Activated CD4-positive, alpha-beta memory T cell treated with anti-CD3 and anti-CD28 coated beads, Interleukin-2, amount 10 ng/mL, durations not matched to agents 7 days and 5 days (primary cell): ENCODE measurements at regions not wholly inside any gene's neighbourhood (a gene's known extent, or its start where the extent isn't known, plus 50 kb on each side); places are given as distances from the start of the nearest gene placed in this dataset.
"Not testable (repeated sequence)": the region's sequence is repeated elsewhere in the genome, so short reads cannot be mapped to it uniquely, and the experiment has no call there.

ENCODE experiments used
- CTCF ChIA-PET: fragments of 350-600 bp; sonication (Branson Sonifier 250); formaldehyde crosslinking; loops from one replicate; lab custom pipeline; 2021; ENCODE audit warnings: antibody characterized with exemption, inconsistent platforms; lab: Charles Lee
- POLR2A ChIA-PET: fragments of 350-600 bp; sonication (Branson Sonifier 250); formaldehyde crosslinking; loops from one replicate; lab custom pipeline; 2021; ENCODE audit warnings: antibody characterized with exemption; lab: Charles Lee
- DNase-seq: peaks from one replicate; pipeline ENCODE4 v3.0.0-alpha.2; 2020
- H3K27ac Mint-ChIP-seq: one replicate; pipeline ENCODE4 v1.8.0; 2021; ENCODE audit warnings: mild to moderate bottlenecking, mixed read lengths
- H3K27me3 Mint-ChIP-seq: one replicate; pipeline ENCODE4 v1.8.0; 2021; ENCODE audit warnings: mixed read lengths
- H3K36me3 Mint-ChIP-seq: one replicate; pipeline ENCODE4 v1.8.0; 2021; ENCODE audit warnings: low read depth, mixed read lengths
- H3K4me1 Mint-ChIP-seq: one replicate; pipeline ENCODE4 v1.8.0; 2021; ENCODE audit warnings: mixed read lengths
- H3K4me3 Mint-ChIP-seq: one replicate; pipeline ENCODE4 v1.8.0; 2021; ENCODE audit warnings: mild to moderate bottlenecking, mixed read lengths
- H3K9me3 Mint-ChIP-seq: one replicate; pipeline ENCODE4 v1.8.0; 2021; ENCODE audit warnings: mixed read lengths

- ChIA-PET CTCF (no interaction called here), POLR2A (no interaction called here)
- Mint-ChIP-seq H3K36me3 (no peaks in the 10 kb centered on the region), H3K4me3 (no peak overlapping the region), H3K4me1 (no peaks in the 10 kb centered on the region), H3K9me3 (no peaks in the 10 kb centered on the region), H3K27me3 (no peaks in the 10 kb centered on the region), H3K27ac (no peak overlapping the region)
- DNase-seq, result no peak
Measured at GRCh38 chr11:89545691-89546090, 54.5 kb upstream of the NOX4 start.

- H3K36me3 Mint-ChIP-seq, CTCF ChIA-PET, DNase-seq, H3K27ac Mint-ChIP-seq, H3K4me3 Mint-ChIP-seq, H3K4me1 Mint-ChIP-seq, H3K9me3 Mint-ChIP-seq, POLR2A ChIA-PET, H3K27me3 Mint-ChIP-seq: not testable (repeated sequence)
Measured at GRCh38 chr11:89555781-89556180, 64.6 kb upstream of the NOX4 start.

GRCh38 chr11:89556731-89557707, 65.8 kb upstream of the NOX4 start:
- POLR2A ChIA-PET, H3K9me3 Mint-ChIP-seq, H3K4me3 Mint-ChIP-seq, H3K4me1 Mint-ChIP-seq, DNase-seq, H3K27ac Mint-ChIP-seq, H3K36me3 Mint-ChIP-seq, CTCF ChIA-PET, H3K27me3 Mint-ChIP-seq: not testable (repeated sequence)

GRCh38 chr11:89560598-89560997, 69.4 kb upstream of the NOX4 start:
- H3K36me3 Mint-ChIP-seq, CTCF ChIA-PET, H3K4me3 Mint-ChIP-seq, H3K27ac Mint-ChIP-seq, H3K4me1 Mint-ChIP-seq, DNase-seq, H3K9me3 Mint-ChIP-seq, H3K27me3 Mint-ChIP-seq, POLR2A ChIA-PET: not testable (repeated sequence)

- CTCF ChIA-PET, result not testable (repeated sequence)
Measured at GRCh38 chr11:89562731-89563130, 71.6 kb upstream of the NOX4 start.

GRCh38 chr11:89566972-89567371, 75.8 kb upstream of the NOX4 start:
- Mint-ChIP-seq H3K4me1 (no peaks in the 10 kb centered on the region), H3K27me3 (no peaks in the 10 kb centered on the region), H3K36me3 (no peaks in the 10 kb centered on the region), H3K4me3 (no peak overlapping the region), H3K9me3 (no peaks in the 10 kb centered on the region), H3K27ac (no peak overlapping the region)
- ChIA-PET CTCF (no interaction called here), POLR2A (no interaction called here)
- no peak for DNase-seq

More at GRCh38 chr11:89562731-89563130, 71.6 kb upstream of the NOX4 start:
- H3K36me3 Mint-ChIP-seq, H3K27me3 Mint-ChIP-seq, H3K4me1 Mint-ChIP-seq, POLR2A ChIA-PET, H3K27ac Mint-ChIP-seq, DNase-seq, H3K4me3 Mint-ChIP-seq, H3K9me3 Mint-ChIP-seq: not testable (repeated sequence)

GRCh38 chr11:89569387-89569786, 78.2 kb upstream of the NOX4 start:
- H3K4me3 Mint-ChIP-seq, DNase-seq, POLR2A ChIA-PET, H3K27ac Mint-ChIP-seq, H3K4me1 Mint-ChIP-seq, H3K9me3 Mint-ChIP-seq, CTCF ChIA-PET, H3K27me3 Mint-ChIP-seq, H3K36me3 Mint-ChIP-seq: not testable (repeated sequence)

- H3K4me3 Mint-ChIP-seq, DNase-seq, CTCF ChIA-PET, H3K27ac Mint-ChIP-seq, H3K9me3 Mint-ChIP-seq, POLR2A ChIA-PET, H3K36me3 Mint-ChIP-seq, H3K27me3 Mint-ChIP-seq, H3K4me1 Mint-ChIP-seq: not testable (repeated sequence)
Measured at GRCh38 chr11:89571706-89572105, 80.5 kb upstream of the NOX4 start.

GRCh38 chr11:89575846-89576245, 84.7 kb upstream of the NOX4 start:
- H3K27me3 Mint-ChIP-seq, DNase-seq, H3K4me3 Mint-ChIP-seq, H3K36me3 Mint-ChIP-seq, H3K27ac Mint-ChIP-seq, POLR2A ChIA-PET, H3K4me1 Mint-ChIP-seq, CTCF ChIA-PET, H3K9me3 Mint-ChIP-seq: not testable (repeated sequence)

- DNase-seq, H3K36me3 Mint-ChIP-seq, H3K4me3 Mint-ChIP-seq, H3K27me3 Mint-ChIP-seq, POLR2A ChIA-PET, H3K4me1 Mint-ChIP-seq, CTCF ChIA-PET, H3K9me3 Mint-ChIP-seq, H3K27ac Mint-ChIP-seq: not testable (repeated sequence)
Measured at GRCh38 chr11:89577428-89577827, 86.3 kb upstream of the NOX4 start.

- no peaks in the 10 kb centered on the region for H3K9me3 Mint-ChIP-seq
Measured at GRCh38 chr11:89583580-89583979, 92.4 kb upstream of the NOX4 start.

GRCh38 chr11:89585046-89585445, 93.9 kb upstream of the NOX4 start:
- H3K27me3 Mint-ChIP-seq, H3K9me3 Mint-ChIP-seq, H3K4me1 Mint-ChIP-seq, POLR2A ChIA-PET, H3K4me3 Mint-ChIP-seq, DNase-seq, CTCF ChIA-PET, H3K36me3 Mint-ChIP-seq, H3K27ac Mint-ChIP-seq: not testable (repeated sequence)

More at GRCh38 chr11:89583580-89583979, 92.4 kb upstream of the NOX4 start:
- Mint-ChIP-seq H3K4me3 (no peak overlapping the region), H3K27me3 (no peaks in the 10 kb centered on the region), H3K36me3 (no peaks in the 10 kb centered on the region), H3K27ac (no peak overlapping the region), H3K4me1 (no peaks in the 10 kb centered on the region)
- CTCF ChIA-PET, result no interaction called here
- POLR2A ChIA-PET, result no interaction called here
- no peak for DNase-seq

- H3K36me3 Mint-ChIP-seq, H3K27me3 Mint-ChIP-seq, H3K4me3 Mint-ChIP-seq, H3K27ac Mint-ChIP-seq, CTCF ChIA-PET, H3K9me3 Mint-ChIP-seq, H3K4me1 Mint-ChIP-seq, DNase-seq, POLR2A ChIA-PET: not testable (repeated sequence)
Measured at GRCh38 chr11:89585471-89585870, 94.3 kb upstream of the NOX4 start.

- H3K27ac Mint-ChIP-seq, DNase-seq, H3K9me3 Mint-ChIP-seq, H3K4me3 Mint-ChIP-seq, CTCF ChIA-PET, H3K4me1 Mint-ChIP-seq, POLR2A ChIA-PET, H3K27me3 Mint-ChIP-seq, H3K36me3 Mint-ChIP-seq: not testable (repeated sequence)
Measured at GRCh38 chr11:89589413-89589812, 98.2 kb upstream of the NOX4 start.
